D341Med (cell line): ENCODE measurements at regions not wholly inside any gene's neighbourhood (a gene's known extent, or its start where the extent isn't known, plus 50 kb on each side); places are given as distances from the start of the nearest gene placed in this dataset.

Experiments
- DNase-seq: peaks from one replicate; pipeline ENCODE4 v3.0.0; 2012; ENCODE audit warnings: low spot score

- DNase-seq: no peak
Observed at GRCh38 chr20:57060407-57061050, 205.9 kb downstream of the BMP7 start.

GRCh38 chr20:57061051-57061900 lies 205.2 kb downstream of the BMP7 start:
- peak; percentile 73 for DNase-seq

GRCh38 chr20:57062241-57062640 lies 204.2 kb downstream of the BMP7 start:
- no peak for DNase-seq

- no peak for DNase-seq
Observed at GRCh38 chr20:57062696-57063270, 203.7 kb downstream of the BMP7 start.

- DNase-seq: no peak
Observed at GRCh38 chr20:57064836-57065235, 201.6 kb downstream of the BMP7 start.

GRCh38 chr20:57065646-57066045 lies 200.8 kb downstream of the BMP7 start:
- DNase-seq: no peak

GRCh38 chr20:57066126-57066900 lies 200.1 kb downstream of the BMP7 start:
- no peak for DNase-seq

GRCh38 chr20:57069442-57069841 lies 197.0 kb downstream of the BMP7 start:
- no peak for DNase-seq

GRCh38 chr20:57070296-57070695 lies 196.1 kb downstream of the BMP7 start:
- DNase-seq: no peak

GRCh38 chr20:57071283-57071731 lies 195.1 kb downstream of the BMP7 start:
- DNase-seq: no peak

- DNase-seq: no peak
Observed at GRCh38 chr20:57071954-57072583, 194.4 kb downstream of the BMP7 start.

- DNase-seq: no peak
Observed at GRCh38 chr20:57073402-57073801, 193.0 kb downstream of the BMP7 start.

- DNase-seq: no peak
Observed at GRCh38 chr20:57074386-57074785, 192.1 kb downstream of the BMP7 start.

- no peak for DNase-seq
Observed at GRCh38 chr20:57075181-57075580, 191.3 kb downstream of the BMP7 start.

GRCh38 chr20:57075603-57076002 lies 190.8 kb downstream of the BMP7 start:
- DNase-seq: no peak

- DNase-seq: no peak
Observed at GRCh38 chr20:57076152-57076652, 190.2 kb downstream of the BMP7 start.

GRCh38 chr20:57076951-57077350 lies 189.5 kb downstream of the BMP7 start:
- DNase-seq: no peak

GRCh38 chr20:57078116-57078515 lies 188.3 kb downstream of the BMP7 start:
- no peak for DNase-seq

GRCh38 chr20:57079031-57080005 lies 187.1 kb downstream of the BMP7 start:
- DNase-seq: no peak

- no peak for DNase-seq
Observed at GRCh38 chr20:57080796-57081195, 185.6 kb downstream of the BMP7 start.
